SU-DHL-6 (cell line): ENCODE measurements at regions not wholly inside any gene's neighbourhood (a gene's known extent, or its start where the extent isn't known, plus 50 kb on each side); places are given as distances from the start of the nearest gene placed in this dataset.

ENCODE experiments used
- H2AFZ ChIP-seq: fragments of 200-600 bp; sonication (generic); 2 replicates; pipeline ENCODE4 v1.6.1; 2014; ENCODE audit warnings: low read depth, mild to moderate bottlenecking, moderate library complexity, mixed read lengths, antibody characterized with exemption, low read length; ENCODE audit not compliant: severe bottlenecking
- H3F3A ChIP-seq: fragments of 200-600 bp; shearing (Covaris generic); 2 replicates; pipeline ENCODE4 v1.6.0; 2016; ENCODE audit warnings: antibody characterized with exemption, mild to moderate bottlenecking; ENCODE audit not compliant: insufficient read depth
- H3K27ac ChIP-seq: fragments of 200-600 bp; sonication (generic); 2 replicates; pipeline ENCODE4 v1.5.1; 2016; ENCODE audit warnings: low read depth, mild to moderate bottlenecking, low read length, moderate library complexity, mixed read lengths
- H3K27me3 ChIP-seq: fragments of 200-600 bp; sonication (generic), shearing (Covaris generic); 2 replicates; pipeline ENCODE4 v1.6.0; 2014; ENCODE audit warnings: mild to moderate bottlenecking, low read length
- H3K36me3 ChIP-seq: fragments of 200-600 bp; sonication (generic); 2 replicates; pipeline ENCODE4 v1.6.1; 2014; ENCODE audit warnings: mild to moderate bottlenecking, low read length, mixed read lengths
- H3K4me2 ChIP-seq: fragments of 300-600, 200-600 bp; shearing (Covaris generic), sonication (generic); 2 replicates; pipeline ENCODE4 v1.6.0; 2014; ENCODE audit warnings: low read length, low read depth, mild to moderate bottlenecking; ENCODE audit not compliant: poor library complexity, severe bottlenecking
- H3K4me3 ChIP-seq: fragments of 200-600 bp; sonication (generic); 2 replicates; pipeline ENCODE4 v1.5.1; 2014; ENCODE audit warnings: antibody characterized with exemption, low read length, mild to moderate bottlenecking, mixed read lengths; ENCODE audit not compliant: insufficient read depth, poor library complexity, severe bottlenecking
- H3K79me2 ChIP-seq: fragments of 200-600 bp; sonication (generic); 2 replicates; pipeline ENCODE4 v1.6.1; 2014; ENCODE audit warnings: mild to moderate bottlenecking, low read length, moderate library complexity; ENCODE audit not compliant: insufficient read depth
- H3K9ac ChIP-seq: fragments of 200-600 bp; sonication (generic); 2 replicates; pipeline ENCODE4 v1.7.0; 2014; ENCODE audit warnings: mild to moderate bottlenecking, low read length
- H3K9me2 ChIP-seq: fragments of 200-600 bp; sonication (generic); replicated peaks from 2 replicates; pipeline ENCODE4 v1.6.1; 2014; ENCODE audit warnings: low read length; ENCODE audit not compliant: insufficient read depth
- H3K9me3 ChIP-seq: fragments of 200-600 bp; sonication (generic); 2 replicates; pipeline ENCODE4 v1.6.1; 2014; ENCODE audit warnings: low read length, mixed read lengths; ENCODE audit not compliant: insufficient read depth
- H4K20me1 ChIP-seq: fragments of 200-600 bp; sonication (generic); 2 replicates; pipeline ENCODE4 v1.6.1; 2014; ENCODE audit warnings: low read depth, mild to moderate bottlenecking, antibody characterized with exemption, low read length, moderate library complexity, mixed read lengths
- CTCF ChIP-seq: fragments of 200-600 bp; sonication (generic); IDR thresholded peaks from one replicate; pipeline ENCODE4 v1.5.1; 2017; ENCODE audit warnings: antibody characterized with exemption, mild to moderate bottlenecking, low read length, moderate library complexity; ENCODE audit not compliant: insufficient read depth, poor library complexity, severe bottlenecking
- EZH2phosphoT487 ChIP-seq: fragments of 200-600 bp; sonication (generic), shearing (Covaris generic); conservative IDR thresholded peaks from 2 replicates; pipeline ENCODE4 v1.6.1; 2018; ENCODE audit warnings: mild to moderate bottlenecking, antibody characterized with exemption, low read length, moderate library complexity, mixed read lengths

- no peaks in the 10 kb centered on the region for H4K20me1 ChIP-seq
- H3K4me3 ChIP-seq = no peak overlapping the region
- H3K79me2 ChIP-seq = no peaks in the 10 kb centered on the region
- H3K9ac ChIP-seq = no peak overlapping the region
- H3K27me3 ChIP-seq = no peaks in the 10 kb centered on the region
- TF ChIP-seq CTCF (no peak), EZH2phosphoT487 (no peak)
- no peaks in the 10 kb centered on the region for H3K36me3 ChIP-seq
- no peaks in the 10 kb centered on the region for H3F3A ChIP-seq
- H3K27ac ChIP-seq = no peak overlapping the region
- no peaks in the 10 kb centered on the region for H3K9me2 ChIP-seq
- H3K4me2 ChIP-seq = no peak overlapping the region
- no peak overlapping the region for H2AFZ ChIP-seq
- H3K9me3 ChIP-seq = no peaks in the 10 kb centered on the region
Measured at GRCh38 chr15:35701402-35702046, 155.6 kb upstream of the DPH6 start.

- Histone ChIP-seq H3K4me3 (no peak overlapping the region), H3F3A (no peaks in the 10 kb centered on the region), H3K36me3 (no peaks in the 10 kb centered on the region), H2AFZ (no peak overlapping the region), H4K20me1 (no peaks in the 10 kb centered on the region), H3K9me3 (no peaks in the 10 kb centered on the region), H3K4me2 (no peak overlapping the region), H3K79me2 (no peaks in the 10 kb centered on the region), H3K27me3 (no peaks in the 10 kb centered on the region), H3K9ac (no peak overlapping the region), H3K9me2 (no peaks in the 10 kb centered on the region), H3K27ac (no peak overlapping the region)
- TF ChIP-seq EZH2phosphoT487 (no peak), CTCF (no peak)
Measured at GRCh38 chr15:35702946-35703495, 157.1 kb upstream of the DPH6 start.

- no peaks in the 10 kb centered on the region for H3K9me2 ChIP-seq
- H3K27ac ChIP-seq = no peak overlapping the region
- no peaks in the 10 kb centered on the region for H3K9me3 ChIP-seq
- H3K27me3 ChIP-seq = no peaks in the 10 kb centered on the region
- H2AFZ ChIP-seq = no peak overlapping the region
- TF ChIP-seq EZH2phosphoT487 (no peak), CTCF (no peak)
- no peak overlapping the region for H3K9ac ChIP-seq
- no peaks in the 10 kb centered on the region for H3F3A ChIP-seq
- no peaks in the 10 kb centered on the region for H3K79me2 ChIP-seq
- no peak overlapping the region for H3K4me3 ChIP-seq
- H3K36me3 ChIP-seq = no peaks in the 10 kb centered on the region
- H4K20me1 ChIP-seq = no peaks in the 10 kb centered on the region
- no peak overlapping the region for H3K4me2 ChIP-seq
Measured at GRCh38 chr15:35705030-35705883, 159.3 kb upstream of the DPH6 start.
